H9 (cell line): ENCODE measurements at regions not wholly inside any gene's neighbourhood (a gene's known extent, or its start where the extent isn't known, plus 50 kb on each side); places are given as distances from the start of the nearest gene placed in this dataset.

Experiments used
- DNase-seq: peaks from one replicate; pipeline ENCODE4 v3.0.0-alpha.2; 2017
- H2AFZ ChIP-seq: one replicate; pipeline ENCODE4 v1.6.1; 2013; ENCODE audit warnings: mild to moderate bottlenecking, low read length, control low read depth, moderate library complexity
- H2AK5ac ChIP-seq: 2 replicates; pipeline ENCODE4 v1.6.1; 2013; ENCODE audit warnings: low read length, control low read depth, mixed read lengths; ENCODE audit not compliant: insufficient read length
- H2BK120ac ChIP-seq: one replicate; pipeline ENCODE4 v1.6.1; 2013; ENCODE audit warnings: low read depth, mild to moderate bottlenecking, low read length, control low read depth, inconsistent platforms; ENCODE audit not compliant: poor library complexity, severe bottlenecking
- H2BK12ac ChIP-seq: 2 replicates; pipeline ENCODE4 v1.6.1; 2013; ENCODE audit warnings: low read length, control low read depth, mixed read lengths, low read depth; ENCODE audit not compliant: insufficient read length
- H2BK15ac ChIP-seq: 2 replicates; pipeline ENCODE4 v1.6.1; 2013; ENCODE audit warnings: low read depth, low read length, control low read depth
- H2BK20ac ChIP-seq: one replicate; pipeline ENCODE4 v1.6.1; 2013; ENCODE audit warnings: low read depth, mild to moderate bottlenecking, low read length, control low read depth, inconsistent platforms; ENCODE audit not compliant: poor library complexity, severe bottlenecking
- H2BK5ac ChIP-seq: 2 replicates; pipeline ENCODE4 v1.6.1; 2013; ENCODE audit warnings: low read length, control low read depth, mixed read lengths; ENCODE audit not compliant: insufficient read length
- H3K14ac ChIP-seq: 2 replicates; pipeline ENCODE4 v1.6.1; 2013; ENCODE audit warnings: low read length, control low read depth; ENCODE audit not compliant: insufficient read depth
- H3K18ac ChIP-seq: 2 replicates; pipeline ENCODE4 v1.6.1; 2013; ENCODE audit warnings: low read depth, mild to moderate bottlenecking, mixed read lengths, low read length, control low read depth; ENCODE audit not compliant: insufficient read length
- H3K23ac ChIP-seq: 2 replicates; pipeline ENCODE4 v1.6.1; 2013; ENCODE audit warnings: low read length, control low read depth, mixed read lengths, low read depth; ENCODE audit not compliant: insufficient read length
- H3K23me2 ChIP-seq: 2 replicates; pipeline ENCODE4 v1.6.1; 2013; ENCODE audit warnings: low read depth, mild to moderate bottlenecking, mixed read lengths, low read length, control low read depth; ENCODE audit not compliant: insufficient read length, poor library complexity, severe bottlenecking
- H3K27ac ChIP-seq: 2 replicates; pipeline ENCODE4 v1.5.1; 2013; ENCODE audit warnings: low read length, control low read depth, mixed read lengths, low read depth; ENCODE audit not compliant: insufficient read length
- H3K27me3 ChIP-seq: 2 replicates; pipeline ENCODE4 v1.6.1; 2013; ENCODE audit warnings: low read length, control low read depth, inconsistent platforms; ENCODE audit not compliant: insufficient read depth
- H3K4ac ChIP-seq: 2 replicates; pipeline ENCODE4 v1.6.1; 2013; ENCODE audit warnings: low read depth, mild to moderate bottlenecking, control low read depth, inconsistent platforms, low read length, moderate library complexity
- H3K4me1 ChIP-seq: 2 replicates; pipeline ENCODE4 v1.6.1; 2013; ENCODE audit warnings: low read length, control low read depth, inconsistent platforms; ENCODE audit not compliant: insufficient read depth
- H3K4me2 ChIP-seq: 2 replicates; pipeline ENCODE4 v1.6.1; 2013; ENCODE audit warnings: low read length, control low read depth, mixed read lengths; ENCODE audit not compliant: insufficient read length, insufficient read depth
- H3K56ac ChIP-seq: 2 replicates; pipeline ENCODE4 v1.6.1; 2013; ENCODE audit warnings: low read depth, mild to moderate bottlenecking, mixed read lengths, low read length, control low read depth; ENCODE audit not compliant: insufficient read length
- H3K79me1 ChIP-seq: 2 replicates; pipeline ENCODE4 v1.6.1; 2013; ENCODE audit warnings: low read depth, mild to moderate bottlenecking, moderate library complexity, low read length, control low read depth, inconsistent platforms; ENCODE audit not compliant: insufficient read depth, poor library complexity, severe bottlenecking
- H3K79me2 ChIP-seq: 2 replicates; pipeline ENCODE4 v1.6.1; 2013; ENCODE audit warnings: low read length, control low read depth, inconsistent platforms; ENCODE audit not compliant: insufficient read depth
- H3K9ac ChIP-seq: 2 replicates; pipeline ENCODE4 v1.6.1; 2013; ENCODE audit warnings: low read length, control low read depth, mixed read lengths; ENCODE audit not compliant: insufficient read length; ENCODE audit errors: extremely low read depth
- H3K9me3 ChIP-seq: one replicate; pipeline ENCODE4 v1.6.1; 2013; ENCODE audit warnings: low read depth, low read length, inconsistent platforms; ENCODE audit not compliant: control insufficient read depth
- H3T11ph ChIP-seq: one replicate; pipeline ENCODE4 v1.6.1; 2013; ENCODE audit warnings: mild to moderate bottlenecking, low read length, control low read depth, inconsistent platforms
- H4K20me1 ChIP-seq: one replicate; pipeline ENCODE4 v1.6.1; 2013; ENCODE audit not compliant: control insufficient read depth, insufficient read length, insufficient read depth
- H4K5ac ChIP-seq: 2 replicates; pipeline ENCODE4 v1.6.1; 2013; ENCODE audit warnings: low read depth, mild to moderate bottlenecking, mixed read lengths, low read length, control low read depth; ENCODE audit not compliant: insufficient read length
- H4K8ac ChIP-seq: replicated peaks from 2 replicates; pipeline ENCODE4 v1.6.1; 2013; ENCODE audit warnings: low read length, control low read depth, mixed read lengths, low read depth; ENCODE audit not compliant: insufficient read length
- H4K91ac ChIP-seq: 2 replicates; pipeline ENCODE4 v1.6.1; 2013; ENCODE audit warnings: low read depth, mild to moderate bottlenecking, moderate library complexity, mixed read lengths, low read length, control low read depth; ENCODE audit not compliant: insufficient read length
- H3K27ac Mint-ChIP-seq, 3 experiments: 2 replicates in 2 of 3; 3 replicates in 1 of 3; pipeline ENCODE4 v1.8.0; 2020 to 2021; ENCODE audit warnings: mixed read lengths in 3 of 3, mild to moderate bottlenecking in 1 of 3, moderate library complexity in 1 of 3
- H3K27me3 Mint-ChIP-seq: 2 replicates; pipeline ENCODE4 v1.8.0; 2021; ENCODE audit warnings: low read depth, mild to moderate bottlenecking, moderate library complexity, mixed read lengths
- H3K36me3 Mint-ChIP-seq, 3 experiments: 2 replicates in 2 of 3; 3 replicates in 1 of 3; pipeline ENCODE4 v1.8.0; 2020 to 2021; ENCODE audit warnings: low read depth in 3 of 3, mixed read lengths in 3 of 3; ENCODE audit not compliant: insufficient read depth in 1 of 3
- H3K4me1 Mint-ChIP-seq, 2 experiments: 2 replicates each; pipeline ENCODE4 v1.8.0; 2020; ENCODE audit warnings: mixed read lengths in 2 of 2
- H3K4me3 Mint-ChIP-seq, 2 experiments: 2 replicates in 1 of 2; 3 replicates in 1 of 2; pipeline ENCODE4 v1.8.0; 2020 to 2021; ENCODE audit warnings: mild to moderate bottlenecking in 2 of 2, mixed read lengths in 2 of 2, moderate library complexity in 1 of 2
- H3K9me3 Mint-ChIP-seq, 2 experiments: 2 replicates in 1 of 2; 3 replicates in 1 of 2; pipeline ENCODE4 v1.8.0; 2020; ENCODE audit warnings: mild to moderate bottlenecking in 2 of 2, mixed read lengths in 2 of 2, moderate library complexity in 1 of 2
- WGBS: extraction: QIAGEN DNeasy Blood & Tissue Kit; methylation state at CpG from one replicate; pipeline ENCODE4 v1.1.7; 2013; ENCODE audit warnings: missing lambda C conversion rate, low lambda C conversion rate, mixed read lengths; ENCODE audit not compliant: insufficient read length; ENCODE audit errors: extremely low coverage; 5-methylcytosine and 5-hydroxymethylcytosine counted together
- TF ChIP-seq, protein P1 (sequence below): fragments of 200-600 bp; sonication (generic); conservative IDR thresholded peaks from 3 replicates; pipeline ENCODE4 v1.8.0; 2021; ENCODE audit warnings: antibody characterized with exemption, mild to moderate bottlenecking

DNA sequence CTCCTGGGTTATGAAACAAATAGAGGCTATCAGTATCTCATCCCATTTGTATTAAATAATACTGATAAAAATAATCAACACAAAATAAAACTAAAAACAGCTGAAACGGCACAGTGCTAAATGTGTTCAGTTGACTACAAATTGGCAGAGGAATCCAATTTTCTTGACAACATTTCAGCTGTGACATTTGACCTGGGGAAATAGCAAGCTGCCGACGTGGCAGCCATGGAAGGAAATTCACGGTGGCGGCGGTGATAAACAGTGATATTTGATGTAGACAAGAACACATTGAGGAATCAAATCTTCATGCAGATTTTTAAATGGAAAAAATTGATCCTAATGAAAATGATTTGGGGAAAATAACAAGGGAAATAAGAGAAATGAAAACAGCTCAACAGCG is 159.1 kb upstream of the RTL1 start:
- Histone ChIP-seq H3K27me3 (no peaks in the 10 kb centered on the region), H4K5ac (no peak overlapping the region)
- H3K27me3 Mint-ChIP-seq = peaks cover 14% of the 10 kb centered on the region

More for the DNA sequence above, 159.1 kb upstream of the RTL1 start:
- H3K36me3 Mint-ChIP-seq = no peaks in the 10 kb centered on the region; a peak in 2 of 7 replicates
- TF ChIP-seq, protein P1, sequence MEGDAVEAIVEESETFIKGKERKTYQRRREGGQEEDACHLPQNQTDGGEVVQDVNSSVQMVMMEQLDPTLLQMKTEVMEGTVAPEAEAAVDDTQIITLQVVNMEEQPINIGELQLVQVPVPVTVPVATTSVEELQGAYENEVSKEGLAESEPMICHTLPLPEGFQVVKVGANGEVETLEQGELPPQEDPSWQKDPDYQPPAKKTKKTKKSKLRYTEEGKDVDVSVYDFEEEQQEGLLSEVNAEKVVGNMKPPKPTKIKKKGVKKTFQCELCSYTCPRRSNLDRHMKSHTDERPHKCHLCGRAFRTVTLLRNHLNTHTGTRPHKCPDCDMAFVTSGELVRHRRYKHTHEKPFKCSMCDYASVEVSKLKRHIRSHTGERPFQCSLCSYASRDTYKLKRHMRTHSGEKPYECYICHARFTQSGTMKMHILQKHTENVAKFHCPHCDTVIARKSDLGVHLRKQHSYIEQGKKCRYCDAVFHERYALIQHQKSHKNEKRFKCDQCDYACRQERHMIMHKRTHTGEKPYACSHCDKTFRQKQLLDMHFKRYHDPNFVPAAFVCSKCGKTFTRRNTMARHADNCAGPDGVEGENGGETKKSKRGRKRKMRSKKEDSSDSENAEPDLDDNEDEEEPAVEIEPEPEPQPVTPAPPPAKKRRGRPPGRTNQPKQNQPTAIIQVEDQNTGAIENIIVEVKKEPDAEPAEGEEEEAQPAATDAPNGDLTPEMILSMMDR = no peak
- Histone ChIP-seq H3K14ac (no peak overlapping the region), H3K9me3 (no peaks in the 10 kb centered on the region), H3K9ac (no peak overlapping the region), H3K18ac (no peak overlapping the region), H3K79me2 (no peaks in the 10 kb centered on the region), H4K8ac (no peak overlapping the region), H4K91ac (no peak overlapping the region), H2BK12ac (no peak overlapping the region), H3K27ac (no peak overlapping the region), H3K4me1 (no peaks in the 10 kb centered on the region), H2BK120ac (no peak overlapping the region), H2AK5ac (no peak overlapping the region), H2AFZ (no peak overlapping the region), H3K79me1 (no peaks in the 10 kb centered on the region), H3K56ac (no peak overlapping the region), H3K4ac (no peak overlapping the region), H3K23me2 (no peaks in the 10 kb centered on the region), H2BK5ac (no peak overlapping the region), H3T11ph (no peak overlapping the region), H3K23ac (no peak overlapping the region), H4K20me1 (no peaks in the 10 kb centered on the region), H2BK15ac (no peak overlapping the region), H2BK20ac (no peak overlapping the region), H3K4me2 (no peak overlapping the region)
- no peak overlapping the region for H3K27ac Mint-ChIP-seq
- no peak for DNase-seq
- H3K4me1 Mint-ChIP-seq = no peaks in the 10 kb centered on the region
- peaks cover 7 to 8% of the 10 kb centered on the region in 2 experiments for H3K9me3 Mint-ChIP-seq
- H3K4me3 Mint-ChIP-seq = no peak overlapping the region
- no CpG with 5 or more reads among the region's 7 CpGs for WGBS
